CD14-positive monocyte (primary cell): ENCODE measurements at regions not wholly inside any gene's neighbourhood (a gene's known extent, or its start where the extent isn't known, plus 50 kb on each side); places are given as distances from the start of the nearest gene placed in this dataset.

Experiments
- DNase-seq, 3 donors: peaks; one replicate each; pipeline ENCODE4 v3.0.0-alpha.2; 2011 to 2022
- H2AFZ ChIP-seq: 2 replicates; pipeline ENCODE4 v1.6.0; 2012; ENCODE audit warnings: mild to moderate bottlenecking, low read depth, low read length, inconsistent platforms; ENCODE audit not compliant: insufficient read depth, poor library complexity, severe bottlenecking
- H3K27ac ChIP-seq, 2 donors: 1 replicate in 1 of 2; 2 replicates in 1 of 2; pipeline ENCODE4 v1.5.1; 2012 to 2013; ENCODE audit warnings: low read length in 2 of 2, control low read depth in 1 of 2, inconsistent platforms in 1 of 2, low read depth in 1 of 2, mild to moderate bottlenecking in 1 of 2
- H3K27me3 ChIP-seq, 2 donors: one replicate each; pipeline versions ENCODE4 v1.6.0 to v1.6.1; 2011 to 2013; ENCODE audit warnings: low read length in 2 of 2; ENCODE audit not compliant: control insufficient read depth in 2 of 2, insufficient read depth in 2 of 2
- H3K36me3 ChIP-seq, 2 donors: replicated peaks in 1 of 2; 1 replicate in 1 of 2; 2 replicates in 1 of 2; pipeline versions ENCODE4 v1.5.1 to v1.6.1; 2012 to 2013; ENCODE audit warnings: low read length in 2 of 2, control low read depth in 1 of 2, inconsistent platforms in 1 of 2, mild to moderate bottlenecking in 1 of 2; ENCODE audit not compliant: insufficient read depth in 2 of 2, control insufficient read depth in 1 of 2
- H3K4me1 ChIP-seq, 2 donors: 1 replicate in 1 of 2; 2 replicates in 1 of 2; pipeline versions ENCODE4 v1.5.1 to v1.6.1; 2012 to 2013; ENCODE audit warnings: low read length in 2 of 2, control low read depth in 1 of 2, inconsistent platforms in 1 of 2, mild to moderate bottlenecking in 1 of 2, moderate library complexity in 1 of 2; ENCODE audit not compliant: insufficient read depth in 2 of 2, control insufficient read depth in 1 of 2
- H3K4me2 ChIP-seq: replicated peaks from 2 replicates; pipeline ENCODE3; 2012; ENCODE audit warnings: low read length, moderate library complexity, mild to moderate bottlenecking; ENCODE audit not compliant: poor library complexity, severe bottlenecking; ENCODE audit errors: extremely low read depth
- H3K4me3 ChIP-seq, 3 experiments: fragments of 200-600 bp in 1 of 3; sonication (generic) in 1 of 3; replicated peaks in 1 of 3; 1 replicate in 2 of 3; 2 replicates in 1 of 3; pipeline ENCODE4 v1.5.1; 2011 to 2013; ENCODE audit warnings: low read length in 3 of 3, mild to moderate bottlenecking in 3 of 3, control low read depth in 2 of 3, low read depth in 2 of 3, inconsistent platforms in 1 of 3, moderate library complexity in 1 of 3
- H3K79me2 ChIP-seq: 2 replicates; pipeline ENCODE4 v1.6.0; 2012; ENCODE audit warnings: mild to moderate bottlenecking, control low read depth, inconsistent platforms, low read length, moderate library complexity; ENCODE audit not compliant: insufficient read depth
- H3K9ac ChIP-seq: 2 replicates; pipeline ENCODE4 v1.6.0; 2017; ENCODE audit warnings: low read length, mild to moderate bottlenecking; ENCODE audit not compliant: insufficient read depth, poor library complexity, severe bottlenecking
- H3K9me3 ChIP-seq, 2 donors: replicated peaks in 1 of 2; 1 replicate in 1 of 2; 2 replicates in 1 of 2; pipeline versions ENCODE4 v1.5.1 to v1.6.1; 2012 to 2013; ENCODE audit warnings: low read length in 2 of 2, control low read depth in 1 of 2; ENCODE audit not compliant: control insufficient read depth in 1 of 2, insufficient read depth in 1 of 2
- H4K20me1 ChIP-seq: 2 replicates; pipeline ENCODE4 v1.6.0; 2012; ENCODE audit warnings: mild to moderate bottlenecking, low read length, control low read depth, moderate library complexity; ENCODE audit not compliant: insufficient read depth
- H3K27ac Mint-ChIP-seq, 7 donors: one replicate each; pipeline ENCODE4 v1.8.0; 2020; ENCODE audit warnings: mild to moderate bottlenecking in 7 of 7, mixed read lengths in 7 of 7, moderate library complexity in 6 of 7, inconsistent platforms in 2 of 7
- H3K27me3 Mint-ChIP-seq, 3 donors: one replicate each; pipeline ENCODE4 v1.8.0; 2021 to 2022; ENCODE audit warnings: low read depth in 3 of 3, mild to moderate bottlenecking in 3 of 3, mixed read lengths in 3 of 3, moderate library complexity in 3 of 3, inconsistent platforms in 1 of 3
- H3K36me3 Mint-ChIP-seq, 2 donors: one replicate each; pipeline ENCODE4 v1.8.0; 2020; ENCODE audit warnings: mixed read lengths in 2 of 2, inconsistent platforms in 1 of 2, mild to moderate bottlenecking in 1 of 2
- H3K4me1 Mint-ChIP-seq: one replicate; pipeline ENCODE4 v1.8.0; 2020; ENCODE audit warnings: mild to moderate bottlenecking, mixed read lengths
- H3K4me3 Mint-ChIP-seq, 2 donors: one replicate each; pipeline ENCODE4 v1.8.0; 2020; ENCODE audit warnings: mild to moderate bottlenecking in 2 of 2, mixed read lengths in 2 of 2, moderate library complexity in 1 of 2
- H3K9me3 Mint-ChIP-seq, 7 donors: one replicate each; pipeline ENCODE4 v1.8.0; 2020 to 2022; ENCODE audit warnings: mixed read lengths in 7 of 7, mild to moderate bottlenecking in 6 of 7, moderate library complexity in 6 of 7, inconsistent platforms in 2 of 7
- CTCF ChIP-seq: fragments of 200-600 bp; IDR thresholded peaks from one replicate; pipeline ENCODE4 v1.8.0; 2022; ENCODE audit warnings: antibody characterized with exemption, mild to moderate bottlenecking
- WGBS: methylation state at CpG from one replicate; pipeline ENCODE4 v1.1.5; 2013; ENCODE audit warnings: missing lambda C conversion rate; ENCODE audit not compliant: insufficient coverage; 5-methylcytosine and 5-hydroxymethylcytosine counted together
- intact Hi-C, 2 donors: fragments of 100-400 bp; cut with micrococcal nuclease; formaldehyde crosslinking; loops; one replicate each; pipeline versions ENCODE4 v1.15.0 to v1.15.1; 2023

DNA sequence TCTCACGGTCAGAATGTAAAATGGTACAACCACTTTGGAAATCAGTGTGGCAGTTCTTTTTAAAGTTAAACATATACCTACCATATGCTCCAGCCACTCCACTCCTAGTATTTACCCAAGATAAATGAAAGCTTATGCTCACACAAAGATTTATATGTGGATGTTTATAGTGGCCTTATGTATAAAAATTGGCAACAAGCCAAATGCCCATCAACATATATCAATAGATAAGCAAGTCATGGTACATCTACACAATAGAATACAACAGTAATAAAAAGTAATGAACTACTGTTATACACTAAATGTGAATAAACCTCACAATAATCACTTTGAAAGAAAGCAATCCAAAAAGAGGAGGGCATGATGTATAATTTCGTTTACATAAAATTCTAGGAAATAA, 153.5 kb upstream of the LMCD1 start:
- WGBS: no CpG with 5 or more reads among the region's 2 CpGs
- no peak for DNase-seq
- H3K4me1 ChIP-seq: no peaks in the 10 kb centered on the region
- H3K4me2 ChIP-seq: no peak overlapping the region
- intact Hi-C loops: no loop called here
- peaks cover 0 to 2% (median 0%) of the 10 kb centered on the region in 3 donors for H3K27me3 Mint-ChIP-seq
- no peak overlapping the region for H3K27ac ChIP-seq
- H3K4me3 ChIP-seq: no peak overlapping the region
- no peak overlapping the region for H3K27ac Mint-ChIP-seq
- TF ChIP-seq CTCF: no peak
- H3K4me3 Mint-ChIP-seq: no peak overlapping the region
- H3K9me3 ChIP-seq: peaks cover 2 to 9% of the 10 kb centered on the region in 2 donors
- H3K9me3 Mint-ChIP-seq: peaks cover 7 to 23% (median 11%) of the 10 kb centered on the region in 7 donors
- no peaks in the 10 kb centered on the region for H3K4me1 Mint-ChIP-seq
- no peak overlapping the region for H3K9ac ChIP-seq
- no peaks in the 10 kb centered on the region for H3K27me3 ChIP-seq
- H3K36me3 ChIP-seq: no peaks in the 10 kb centered on the region
- H4K20me1 ChIP-seq: no peaks in the 10 kb centered on the region
- H3K36me3 Mint-ChIP-seq: no peaks in the 10 kb centered on the region
- no peaks in the 10 kb centered on the region for H3K79me2 ChIP-seq
- no peak overlapping the region for H2AFZ ChIP-seq

DNA sequence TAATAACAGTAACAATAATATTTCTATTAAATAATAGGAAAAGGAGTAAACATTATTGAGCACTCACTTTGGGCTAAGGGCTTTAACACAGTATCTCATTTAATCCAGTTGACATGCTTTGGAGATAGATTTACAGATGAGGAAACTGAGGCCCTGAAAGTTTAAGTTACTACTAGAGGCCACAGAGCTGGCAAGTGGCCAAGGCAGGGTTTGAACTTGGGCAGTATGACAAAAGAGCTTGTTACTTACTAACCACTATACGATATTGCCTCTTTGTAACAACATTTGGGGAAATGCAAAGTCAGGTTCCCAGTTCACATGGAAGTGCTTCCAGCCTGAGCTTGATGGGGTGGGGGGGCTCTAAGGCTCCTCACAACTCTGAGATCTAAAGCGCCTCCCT, 149.1 kb upstream of the LMCD1 start:
- Histone ChIP-seq H3K4me1 (no peaks in the 10 kb centered on the region), H3K4me3 (no peak overlapping the region), H3K36me3 (no peaks in the 10 kb centered on the region), H3K4me2 (no peak overlapping the region), H3K27me3 (no peaks in the 10 kb centered on the region), H3K27ac (no peak overlapping the region), H2AFZ (no peak overlapping the region), H4K20me1 (no peaks in the 10 kb centered on the region), H3K79me2 (no peaks in the 10 kb centered on the region), H3K9ac (no peak overlapping the region), H3K9me3 (peaks cover 0 to 3% of the 10 kb centered on the region in 2 donors)
- intact Hi-C loops: no loop called here
- H3K27ac Mint-ChIP-seq: no peak overlapping the region
- H3K4me3 Mint-ChIP-seq: no peak overlapping the region
- H3K4me1 Mint-ChIP-seq: peaks cover 9% of the 10 kb centered on the region
- peaks cover 0 to 3% (median 1%) of the 10 kb centered on the region in 3 donors for H3K27me3 Mint-ChIP-seq
- peaks cover 0 to 14% (median 5%) of the 10 kb centered on the region in 7 donors for H3K9me3 Mint-ChIP-seq
- no CpG with 5 or more reads among the region's 2 CpGs for WGBS
- DNase-seq: no peak
- no peak for TF ChIP-seq CTCF
- H3K36me3 Mint-ChIP-seq: no peaks in the 10 kb centered on the region
